DMS153 (cell line): ENCODE measurements at regions not wholly inside any gene's neighbourhood (a gene's known extent, or its start where the extent isn't known, plus 50 kb on each side); places are given as distances from the start of the nearest gene placed in this dataset.

ENCODE experiments used
- DNase-seq: peaks from one replicate; lab custom pipeline; 2025; lab: John Stamatoyannopoulos, UW

DNA sequence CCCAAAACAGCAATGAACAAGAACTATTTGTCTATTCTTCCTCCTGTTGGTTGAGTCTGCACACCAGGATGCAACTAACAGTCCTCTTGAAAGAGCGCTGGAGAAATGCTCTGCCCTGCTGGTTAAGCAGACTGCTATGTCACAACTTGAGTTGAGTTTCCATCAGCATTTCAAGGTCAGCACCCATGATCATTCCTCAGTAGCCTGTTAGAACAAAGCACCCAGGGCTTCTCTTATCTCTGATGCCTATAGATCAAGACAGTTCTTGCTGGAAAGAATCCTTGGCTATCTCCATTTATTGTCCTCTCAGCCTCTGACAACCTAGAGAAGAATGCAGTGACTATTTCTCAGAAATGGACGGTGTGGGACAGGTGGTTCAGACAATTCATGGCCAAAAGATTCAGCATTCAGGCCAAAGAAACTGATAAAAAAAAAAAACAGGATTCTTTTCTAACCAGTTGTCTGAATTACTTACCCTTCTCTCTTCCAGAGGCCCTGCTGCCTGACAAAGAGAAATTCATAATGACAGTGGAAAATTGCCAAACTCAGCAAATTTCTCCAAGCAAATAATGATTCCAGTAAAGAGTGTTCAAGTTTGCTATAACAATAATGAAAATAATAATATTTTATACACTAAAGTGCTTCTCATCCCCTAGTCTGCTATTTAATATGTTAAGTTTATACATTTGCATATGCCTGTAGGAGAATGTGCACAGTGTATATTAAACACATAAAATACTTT, 306.7 kb downstream of the EMP1 start:
- no peak for DNase-seq

DNA sequence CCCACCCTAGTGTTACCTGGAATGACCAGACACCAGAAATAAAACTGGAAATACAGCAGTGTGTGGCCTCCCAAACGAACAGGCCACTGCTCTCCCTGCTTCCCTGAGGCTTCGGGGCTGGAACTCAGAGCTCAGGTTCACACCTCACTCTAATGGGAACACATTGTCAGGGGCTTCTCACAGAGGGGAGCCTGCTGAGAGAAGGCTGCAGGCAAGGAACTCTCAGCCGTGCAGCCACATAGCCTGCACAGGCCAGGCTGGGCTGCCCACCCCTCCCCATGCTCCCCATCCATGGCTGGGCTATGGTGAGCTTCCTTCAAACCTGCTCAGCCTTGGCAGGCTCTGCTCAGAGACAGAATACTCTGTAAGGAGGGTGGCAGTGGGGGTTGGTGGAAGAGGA, 302.5 kb downstream of the EMP1 start:
- no peak for DNase-seq

DNA sequence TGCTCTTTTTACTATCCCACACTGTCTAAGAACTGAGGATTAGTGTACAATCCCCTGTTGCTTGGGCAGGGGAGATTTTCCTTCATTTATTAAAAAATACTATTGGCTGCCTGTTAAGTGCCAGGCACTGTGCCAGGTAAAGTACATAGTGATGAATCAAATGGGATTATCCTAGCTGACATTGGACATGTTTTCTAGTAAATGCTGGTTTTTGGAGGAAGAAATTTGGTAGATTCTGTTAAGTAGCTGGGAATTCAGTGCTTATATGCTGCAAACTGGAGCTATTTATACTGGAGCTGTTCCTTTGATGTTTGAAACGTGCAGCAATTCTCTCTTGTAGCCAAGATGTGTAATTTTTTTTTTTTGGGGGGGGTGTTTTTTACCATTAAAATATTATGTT, 299.6 kb downstream of the EMP1 start:
- DNase-seq: no peak

DNA sequence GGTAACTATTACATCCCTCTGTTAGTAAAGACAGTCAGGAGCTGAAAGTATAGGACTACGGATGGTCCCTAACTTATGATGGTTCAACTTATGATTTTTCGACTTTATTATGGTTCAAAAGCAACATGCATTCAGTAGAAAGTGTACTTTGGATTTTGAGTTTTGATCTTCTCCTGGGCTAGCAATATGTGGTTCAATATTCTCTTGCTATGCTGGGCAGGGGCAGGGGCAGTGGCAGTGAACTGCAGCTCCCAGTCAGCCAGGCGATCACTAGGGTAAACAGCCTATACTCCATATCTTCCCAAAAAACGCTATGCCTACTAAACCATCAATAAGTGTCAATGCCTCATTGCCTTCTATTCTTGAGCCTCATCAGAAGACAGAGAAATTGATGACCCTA, 292.7 kb downstream of the EMP1 start:
- no peak for DNase-seq

DNA sequence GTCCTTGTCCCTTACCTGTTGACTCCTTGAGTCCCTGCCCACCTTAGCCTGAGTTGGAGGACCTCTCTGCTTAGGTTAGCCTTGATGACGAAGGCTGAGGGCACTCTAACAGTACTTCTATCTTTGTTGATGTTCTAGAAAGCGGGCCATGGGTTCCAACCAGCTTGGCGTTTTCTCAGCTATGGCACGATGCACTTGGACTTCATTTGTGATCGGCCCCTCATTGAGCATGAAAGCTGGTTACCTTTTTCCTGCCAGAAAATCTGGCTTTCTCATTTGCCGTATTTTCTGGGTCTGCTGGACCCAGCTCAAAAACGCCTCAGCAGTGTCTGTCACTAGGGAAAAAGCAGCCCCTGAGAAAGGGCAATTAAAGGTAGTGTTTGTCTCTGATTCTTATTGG, 290.8 kb downstream of the EMP1 start:
- DNase-seq: no peak

DNA sequence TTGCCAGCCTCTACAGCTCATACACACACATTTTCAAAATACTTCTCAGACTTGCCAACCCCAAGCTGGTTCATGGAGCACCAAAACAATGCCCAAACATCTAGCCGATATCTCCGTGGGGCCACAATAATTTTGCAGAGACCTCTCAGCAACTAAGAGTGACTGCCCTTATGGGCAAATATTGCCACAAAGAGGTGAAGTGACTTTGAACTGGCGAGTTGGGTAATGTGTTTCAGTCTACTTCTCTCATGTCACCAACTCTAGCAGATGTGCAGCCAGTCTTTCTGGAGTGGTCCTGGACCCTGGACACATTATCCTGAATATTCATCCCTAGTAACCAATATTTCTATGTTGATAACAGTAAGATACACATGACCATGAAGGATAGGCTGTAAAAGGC, 290.3 kb downstream of the EMP1 start:
- DNase-seq: no peak

DNA sequence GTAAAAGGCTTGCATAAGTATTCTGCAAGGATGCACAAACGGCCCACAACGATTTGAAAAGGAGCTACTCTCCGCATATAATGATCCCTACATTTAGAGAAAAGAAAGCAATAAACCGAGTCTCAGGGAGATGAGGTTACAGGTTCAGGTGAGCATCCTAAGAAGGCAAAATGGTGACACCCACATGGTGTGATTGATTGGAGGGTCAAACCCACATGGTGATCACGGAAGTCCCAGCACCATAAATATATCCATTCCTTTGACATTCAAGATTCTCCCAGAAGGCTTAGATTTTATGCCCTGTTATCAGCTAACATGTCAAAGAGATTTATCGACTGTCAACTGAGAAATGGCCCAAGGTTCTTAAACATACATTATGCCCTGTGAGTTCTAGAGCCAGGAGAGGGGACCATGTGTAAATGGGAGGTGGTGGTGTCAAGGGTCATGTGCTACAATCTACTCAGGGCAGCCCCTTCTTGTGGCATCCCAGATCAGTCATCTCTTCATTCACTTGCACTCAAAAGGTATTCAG, 282.2 kb downstream of the EMP1 start:
- no peak for DNase-seq

DNA sequence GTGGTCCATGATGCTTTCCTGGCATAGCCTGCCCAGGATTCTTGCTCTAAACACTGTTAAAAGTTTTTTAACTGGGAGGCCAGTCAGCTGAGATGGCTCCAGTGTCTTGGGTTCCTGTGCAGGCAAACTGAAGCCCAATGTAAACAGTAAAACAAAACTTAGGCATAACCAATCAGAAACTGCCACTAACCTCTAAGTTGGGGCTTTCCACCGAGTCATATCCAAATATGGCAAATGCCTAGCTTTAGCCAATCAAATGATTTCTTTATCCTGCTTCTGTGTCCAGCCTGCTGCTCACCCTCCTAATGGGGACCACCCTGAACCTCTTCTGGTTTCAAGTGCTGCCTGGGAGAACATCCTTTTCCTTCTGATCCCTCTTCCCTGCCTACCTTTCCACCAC, 277.9 kb downstream of the EMP1 start:
- no peak for DNase-seq

DNA sequence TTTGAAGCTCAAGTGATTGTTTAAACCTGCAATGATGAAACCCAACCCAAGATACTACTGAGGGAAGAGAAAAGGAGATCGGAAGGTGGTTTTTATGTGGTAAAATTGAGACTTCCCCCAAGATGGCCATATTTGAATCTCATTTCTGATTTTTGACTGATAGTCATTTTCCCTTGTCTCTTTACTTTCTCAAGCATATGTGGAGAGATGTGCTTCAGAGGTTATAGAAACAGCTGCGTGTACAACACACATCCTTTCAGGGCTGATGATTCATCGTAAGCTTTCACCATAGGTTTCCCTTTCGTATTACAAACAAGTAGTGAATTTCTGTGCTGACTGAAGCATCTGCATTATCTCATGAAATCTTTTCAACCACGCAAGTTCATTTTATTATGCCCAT, 276.2 kb downstream of the EMP1 start:
- DNase-seq: no peak

DNA sequence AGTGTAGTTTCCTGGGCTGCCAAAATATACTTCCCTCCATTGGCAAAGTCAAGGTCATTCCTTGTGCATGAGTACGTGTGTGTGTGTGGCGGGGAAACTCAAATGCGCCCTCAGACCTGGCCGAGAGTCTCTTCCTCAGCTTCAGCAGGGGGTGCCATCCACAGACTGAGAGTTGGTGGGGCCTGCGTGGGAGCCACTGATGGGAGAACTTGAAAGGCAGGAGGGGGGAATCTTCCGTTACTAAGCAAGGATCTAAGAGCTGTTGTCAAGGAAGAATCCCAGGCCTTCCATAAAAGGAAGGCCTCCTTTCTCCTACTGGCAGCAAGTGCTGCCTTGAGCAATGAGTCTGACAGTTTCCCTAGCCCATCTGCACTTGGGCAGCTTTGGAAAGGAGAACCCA, 274.9 kb downstream of the EMP1 start:
- no peak for DNase-seq

DNA sequence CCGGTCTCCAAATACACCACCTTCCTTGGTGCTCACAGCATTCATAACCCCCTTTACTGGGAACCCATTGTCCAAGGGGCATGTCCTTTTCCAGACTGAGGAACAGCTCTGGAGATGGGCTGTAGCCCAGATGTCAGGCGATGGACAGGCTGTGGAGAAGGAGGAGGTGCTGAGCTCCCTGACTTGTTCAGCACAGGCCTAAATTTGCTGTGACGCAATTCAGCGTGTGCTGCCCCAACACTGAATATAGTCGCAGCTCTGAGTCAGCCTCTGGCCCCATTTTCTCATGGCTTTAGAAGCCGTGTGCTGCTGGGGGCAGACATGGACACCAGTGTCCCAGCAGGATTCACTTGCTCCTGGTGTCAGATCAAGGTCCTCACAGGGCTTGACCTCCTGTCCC, 269.1 kb downstream of the EMP1 start:
- DNase-seq: no peak

DNA sequence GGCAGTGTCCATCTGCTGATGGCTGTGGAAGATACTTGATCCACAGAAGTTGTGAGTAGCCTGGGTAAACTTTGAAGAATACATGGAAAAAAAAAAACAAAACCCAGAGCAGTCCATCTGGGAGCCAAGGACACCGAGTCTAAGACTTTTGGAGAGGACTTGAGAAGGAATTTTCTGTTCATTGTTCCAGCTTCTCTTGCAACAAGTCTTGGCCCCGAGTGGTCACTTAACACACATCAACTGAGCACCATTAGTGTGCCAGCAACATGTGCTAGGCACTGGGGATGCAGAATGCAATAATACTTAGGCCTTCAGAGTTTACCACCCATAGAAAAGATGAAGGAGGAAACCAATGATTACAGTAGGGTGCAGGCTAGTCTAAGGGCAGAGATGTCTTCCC, 266.7 kb downstream of the EMP1 start:
- DNase-seq: no peak

DNA sequence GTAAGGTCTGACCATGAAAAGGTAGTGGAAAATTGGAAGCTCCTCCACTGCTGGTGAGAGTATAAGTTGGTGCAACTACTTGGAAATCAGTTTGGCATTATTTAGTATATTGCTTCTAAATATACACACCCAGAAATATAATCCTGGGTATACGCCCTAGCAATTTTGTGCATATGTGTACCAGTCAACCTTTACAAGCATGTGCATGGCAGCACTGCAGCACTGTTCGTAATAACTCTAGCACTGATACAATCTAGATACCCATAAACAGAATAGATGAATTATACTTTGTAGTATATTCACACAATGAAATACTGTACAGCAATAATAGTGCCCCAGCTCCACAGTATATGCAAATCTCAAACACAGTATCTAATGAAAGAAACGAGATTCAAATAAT, 265.9 kb downstream of the EMP1 start:
- DNase-seq: no peak

DNA sequence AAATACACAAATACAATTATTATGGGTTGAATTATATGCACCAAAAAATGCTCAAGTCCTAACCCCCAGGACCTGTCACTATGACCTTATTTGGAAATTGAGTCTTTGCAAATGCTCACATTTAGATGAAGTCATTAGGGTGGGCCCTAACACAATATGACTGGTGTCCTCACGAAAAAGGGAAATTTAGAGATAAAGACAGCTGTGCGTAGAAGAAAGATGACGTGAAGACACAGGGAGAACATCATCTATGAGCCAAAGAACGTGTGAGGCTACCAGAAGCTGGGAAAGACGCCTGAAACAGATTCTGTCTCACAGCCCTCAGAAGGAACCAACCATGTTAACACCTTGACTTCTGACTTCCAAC, 259.2 kb downstream of the EMP1 start:
- DNase-seq: no peak

DNA sequence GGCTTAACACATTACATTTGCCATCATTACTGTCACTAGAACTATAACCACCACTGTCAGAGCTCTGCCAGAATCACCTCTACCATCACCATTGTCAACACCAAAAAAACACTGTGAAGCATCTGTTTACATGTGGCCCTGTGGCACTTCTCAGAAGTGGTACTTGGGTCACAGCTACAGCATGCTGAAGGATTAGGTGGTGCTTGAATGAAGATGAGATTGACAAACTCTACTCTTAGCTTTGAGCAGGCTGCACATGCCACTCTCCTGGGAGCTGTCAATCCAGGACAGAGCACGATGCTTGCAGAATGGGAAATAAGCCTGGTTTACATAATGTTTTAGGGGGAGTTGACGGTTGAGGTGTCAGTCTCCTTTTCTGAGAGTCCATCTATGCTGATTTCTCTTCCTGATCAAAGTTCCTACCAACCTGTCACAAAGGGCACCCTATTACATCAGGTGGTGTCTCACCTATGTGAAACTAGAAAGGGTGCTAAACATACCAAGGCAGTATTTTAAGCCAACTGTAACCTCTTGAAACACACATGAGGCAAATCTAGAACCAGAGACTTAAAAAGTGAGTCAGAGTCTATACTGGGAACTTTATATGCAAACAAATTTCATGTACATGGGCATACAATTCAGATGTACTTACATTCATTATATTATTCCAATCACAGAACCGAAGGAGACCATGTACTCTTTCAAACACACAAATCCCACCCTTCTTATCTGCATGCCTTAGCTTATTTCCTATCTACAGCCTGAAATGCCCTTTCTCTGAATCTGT, 258.7 kb downstream of the EMP1 start:
- no peak for DNase-seq

DNA sequence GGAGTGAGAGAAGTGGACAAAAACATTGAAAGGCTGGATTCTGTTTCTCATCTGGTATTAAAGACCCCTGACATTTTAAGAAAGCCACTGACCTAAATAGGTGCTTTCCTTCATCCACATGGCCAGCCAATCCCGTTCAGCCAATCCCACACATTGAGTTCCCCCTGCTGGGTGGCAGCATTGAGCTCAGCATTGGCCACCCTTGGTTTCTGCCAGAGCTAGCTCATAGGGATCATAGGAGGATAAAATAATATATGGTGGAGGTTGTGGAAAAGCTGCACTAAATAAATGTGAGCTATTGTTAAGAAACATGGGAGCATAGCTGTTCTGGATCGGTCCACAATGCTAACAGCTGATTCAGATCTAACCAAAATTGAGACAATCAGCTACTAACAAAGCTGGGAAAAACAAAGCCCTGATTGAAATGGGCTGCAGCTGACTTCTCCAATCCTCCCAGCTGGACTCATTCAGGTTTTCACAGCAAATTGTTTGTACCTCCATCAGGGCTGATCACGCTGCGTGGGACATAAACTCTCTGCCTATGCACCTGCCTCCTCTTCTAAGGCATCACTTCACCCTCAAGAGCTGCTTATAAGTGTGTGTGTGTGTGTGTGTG, 256.5 kb downstream of the EMP1 start:
- no peak for DNase-seq

DNA sequence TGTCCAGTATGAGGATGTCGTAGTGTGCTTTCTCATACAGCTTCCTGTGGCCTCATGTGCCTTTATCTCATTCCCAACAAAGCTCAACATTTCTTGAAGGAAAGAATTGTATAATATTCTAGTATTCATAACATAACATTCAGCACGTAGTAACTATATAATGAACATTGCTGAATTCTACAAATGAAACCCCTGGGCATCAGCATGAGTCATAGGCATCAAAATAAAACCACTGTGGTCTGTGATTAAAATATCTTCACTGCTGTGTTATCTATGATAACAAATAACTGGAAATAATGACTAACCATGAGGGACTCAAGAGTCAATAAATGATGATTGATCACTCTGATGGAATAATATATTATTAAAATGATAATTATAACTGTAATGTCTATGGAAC, 255.2 kb downstream of the EMP1 start:
- DNase-seq: no peak

DNA sequence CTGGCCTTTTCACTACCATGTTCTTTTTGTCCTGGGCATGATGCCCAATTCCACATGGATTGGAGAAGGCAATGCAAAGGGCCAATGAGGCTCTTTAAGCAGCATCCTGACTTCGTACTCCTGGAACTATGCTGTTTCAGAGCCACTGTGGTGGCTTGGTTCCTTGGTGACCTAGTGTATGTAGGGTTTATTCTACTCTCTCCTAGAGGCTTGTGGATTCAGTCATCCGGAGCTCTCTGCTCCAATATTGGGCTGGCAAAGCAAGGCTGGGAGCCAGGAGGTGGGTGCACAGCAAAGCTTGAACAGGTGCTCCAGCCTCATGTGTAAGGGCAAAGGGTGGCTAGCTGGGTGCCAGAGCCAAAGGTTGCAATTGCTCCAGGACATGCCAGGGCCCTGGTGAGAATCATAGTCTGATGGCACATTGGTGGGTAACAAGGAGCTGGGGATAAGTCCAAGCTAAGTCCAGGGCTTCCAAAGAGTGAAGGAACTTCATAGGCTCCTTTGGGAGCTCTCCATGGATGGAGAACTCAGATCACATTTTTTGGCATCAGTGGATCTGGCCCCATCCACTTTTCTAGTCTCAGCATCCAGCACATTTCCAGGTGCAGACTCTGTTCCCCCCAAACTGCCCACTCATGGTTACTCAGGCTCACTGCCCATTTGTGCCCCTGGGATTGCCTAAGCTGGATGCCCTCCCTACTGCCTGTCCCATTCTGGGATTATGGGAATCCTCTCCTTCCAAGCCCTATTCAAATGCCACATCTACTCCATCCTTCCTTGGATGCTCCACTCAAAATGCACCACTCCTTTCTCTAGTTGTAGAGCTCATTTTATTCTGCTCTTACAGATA, 253.9 kb downstream of the EMP1 start:
- DNase-seq: no peak

DNA sequence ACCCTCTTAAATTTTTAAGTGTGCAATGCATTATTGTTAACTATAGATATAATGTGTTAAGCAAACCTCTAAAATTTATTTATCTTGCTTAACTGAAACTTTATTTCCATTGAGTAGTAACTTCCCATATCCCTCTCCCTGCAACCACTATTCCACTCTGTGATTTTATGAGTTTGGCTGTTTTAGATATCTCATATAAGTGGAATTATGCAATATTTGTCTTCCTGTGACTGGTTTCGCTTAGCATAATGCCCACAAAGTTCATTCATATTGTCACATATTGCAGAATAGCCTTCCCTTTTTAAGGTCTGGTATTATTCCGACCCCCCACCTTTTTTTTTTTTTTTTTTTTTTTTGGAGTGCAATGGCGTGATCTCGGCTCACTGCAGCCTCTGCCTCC, 247.6 kb downstream of the EMP1 start:
- DNase-seq: no peak

DNA sequence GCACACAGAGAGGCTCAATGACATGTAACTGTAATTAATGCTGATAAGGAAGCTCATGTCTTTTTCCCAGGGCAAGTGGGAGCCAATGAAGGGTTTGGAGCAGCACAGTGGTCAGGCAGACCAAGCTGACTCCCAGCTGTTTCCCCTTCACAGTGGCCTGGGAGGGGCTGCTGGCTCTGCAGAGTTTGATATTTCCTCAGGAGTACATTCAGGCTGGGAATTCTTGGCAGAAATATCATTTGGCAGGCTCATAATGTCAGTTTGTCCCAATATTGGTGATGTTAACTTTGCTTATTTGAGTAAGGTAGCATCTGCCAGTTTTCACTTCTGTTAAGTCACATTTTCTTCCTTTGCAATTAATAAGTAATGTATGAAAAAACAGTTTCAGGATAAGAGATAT, 247.0 kb downstream of the EMP1 start:
- no peak for DNase-seq

DNA sequence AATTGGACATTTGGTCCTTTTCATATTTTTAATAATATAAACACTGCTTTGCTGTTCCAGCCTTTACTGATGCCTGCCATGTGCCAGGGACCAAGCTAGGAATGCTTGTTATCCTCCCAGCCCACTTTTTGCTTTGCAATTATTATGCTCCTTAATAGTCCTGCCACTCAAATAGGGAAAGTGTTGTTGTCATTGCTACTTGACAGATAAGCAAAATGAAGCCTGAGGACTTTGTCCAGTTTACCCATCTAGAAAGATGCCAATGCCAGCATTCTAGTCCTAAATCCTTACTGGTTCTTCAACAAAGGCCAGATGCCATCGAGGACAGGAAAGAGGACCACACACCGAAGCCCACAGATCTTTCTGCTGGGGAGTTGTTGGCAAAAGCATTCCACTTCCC, 246.5 kb downstream of the EMP1 start:
- DNase-seq: no peak

DNA sequence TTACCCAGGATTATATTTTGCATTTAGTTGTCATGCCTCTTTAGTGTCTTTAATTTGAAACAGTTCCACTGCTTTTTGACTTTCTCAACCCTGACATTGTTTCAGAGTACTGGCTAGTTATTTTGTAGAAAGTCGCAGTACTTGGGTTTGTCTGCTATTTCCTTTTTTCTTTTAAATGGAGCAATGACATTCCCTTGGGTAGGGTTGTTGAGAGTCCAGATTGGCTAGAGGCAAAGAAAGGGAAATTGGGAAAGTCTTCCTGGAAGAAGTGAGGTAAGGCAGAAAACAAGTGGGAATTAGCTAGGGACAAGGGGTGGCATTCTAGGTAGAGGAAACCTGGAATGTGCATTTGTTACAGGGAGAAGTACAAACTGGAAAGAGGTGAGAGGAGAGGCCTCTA, 245.9 kb downstream of the EMP1 start:
- DNase-seq: no peak
